ENCODE measurements at regions not wholly inside any gene's neighbourhood (a gene's known extent, or its start where the extent isn't known, plus 50 kb on each side); places are given as distances from the start of the nearest gene placed in this dataset.
"Not testable (repeated sequence)": the region's sequence is repeated elsewhere in the genome, so short reads cannot be mapped to it uniquely, and the experiment has no call there.

DNA sequence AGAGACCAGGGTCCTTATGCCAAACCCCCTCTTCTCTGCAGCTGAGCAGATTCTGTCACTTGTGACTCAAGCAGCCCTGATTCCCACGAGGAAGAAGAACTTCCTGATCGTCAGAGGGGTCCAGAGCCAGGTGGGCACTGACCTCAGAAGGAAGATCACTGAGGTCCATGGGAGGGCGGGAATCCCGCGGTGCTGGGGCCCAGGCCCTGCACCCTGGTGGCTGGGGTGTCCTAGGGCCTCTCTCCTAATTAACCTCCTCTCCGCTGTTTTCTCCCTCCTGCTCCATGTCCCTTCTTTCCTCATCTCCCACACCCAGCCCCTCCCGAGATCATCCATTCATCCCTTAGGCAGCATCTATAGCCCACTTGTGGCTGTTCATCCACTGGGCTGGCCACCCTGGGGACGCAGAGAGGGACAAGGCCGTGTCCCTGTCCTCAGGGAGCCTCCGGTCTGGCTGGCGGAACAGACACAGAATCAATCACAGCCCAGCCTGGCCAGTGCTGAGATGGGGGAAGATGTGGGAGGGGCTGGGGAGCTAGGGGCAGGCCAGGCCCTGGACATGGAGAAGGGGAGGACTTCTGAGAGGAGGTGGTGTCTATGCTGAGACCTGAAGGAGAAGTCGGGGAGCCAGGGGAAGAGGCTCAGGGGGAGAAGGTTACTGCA, 638.3 kb downstream of the MATN1 start:
- H3K4me3 ChIP-seq (ENCODE audit: low read depth, low read length) = no peak overlapping the region

DNA sequence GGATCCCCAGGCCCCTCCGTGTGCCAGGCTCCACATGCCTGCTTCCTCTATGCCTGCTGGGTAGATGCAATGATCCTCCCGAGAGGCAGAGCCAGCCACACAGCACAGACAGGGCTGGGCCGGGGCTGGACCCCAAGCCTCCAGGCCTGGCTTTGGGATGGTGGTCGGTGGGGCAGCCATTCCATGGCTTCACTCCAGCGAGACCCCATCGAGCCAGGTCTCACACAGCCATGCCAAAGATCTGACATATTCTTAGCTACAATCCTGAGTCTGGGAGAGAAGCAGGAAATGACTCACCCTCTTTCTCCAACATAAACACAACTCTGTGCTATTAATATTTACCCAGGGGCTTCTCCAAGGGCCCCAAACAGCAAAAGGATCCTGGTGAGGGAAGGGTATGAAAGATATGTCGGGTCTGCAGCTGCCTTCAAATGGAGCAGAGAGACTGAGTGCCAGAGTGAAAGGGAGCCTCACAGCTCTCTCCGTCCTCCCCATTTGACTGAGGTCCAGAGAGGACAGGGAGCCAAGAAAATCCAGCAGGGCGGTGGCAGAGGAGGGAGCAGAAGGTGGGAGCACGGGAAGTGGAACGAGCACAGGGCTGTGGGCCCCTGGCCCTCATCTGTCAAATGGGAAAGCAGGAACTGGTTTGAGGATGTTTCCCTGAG, 639.5 kb downstream of the MATN1 start:
- H3K4me3 ChIP-seq (ENCODE audit: low read depth, low read length) = no peak overlapping the region

DNA sequence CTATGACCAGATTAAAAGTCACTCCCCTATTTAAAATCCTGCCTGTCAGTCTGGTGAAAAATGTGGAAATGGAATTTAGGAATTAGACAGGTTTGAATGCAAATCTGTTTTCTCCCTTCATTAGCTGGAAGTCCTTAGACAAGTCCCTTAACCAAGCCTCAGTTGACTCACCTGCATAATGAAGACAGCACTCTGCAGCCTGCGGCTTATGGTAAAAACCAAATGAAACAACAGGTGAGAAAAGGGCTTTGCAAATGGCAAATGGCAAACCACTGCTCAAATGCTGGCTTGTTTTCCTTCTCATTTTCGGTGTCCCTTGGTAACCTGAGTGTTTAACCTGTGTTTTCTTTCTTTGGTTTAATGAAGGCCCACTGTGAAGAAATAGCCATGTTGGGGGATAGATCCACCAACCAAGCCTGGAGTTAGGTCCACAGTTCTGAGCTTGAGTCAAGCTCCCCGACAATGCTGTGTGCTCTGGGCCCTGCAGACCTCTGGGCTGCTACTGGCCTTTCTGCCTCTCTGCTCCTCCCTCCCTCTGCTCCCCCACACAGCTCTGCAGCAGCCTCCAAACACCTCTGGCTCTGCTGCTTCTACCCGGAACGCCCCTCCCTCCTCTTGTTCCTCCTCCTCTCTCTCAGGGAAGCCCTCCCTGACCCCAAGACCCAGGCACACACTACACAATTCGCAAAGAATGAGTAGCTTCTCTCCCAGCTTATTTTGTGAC, 641.8 kb downstream of the MATN1 start:
- no peak overlapping the region for H3K4me3 ChIP-seq (ENCODE audit: low read depth, low read length)

DNA sequence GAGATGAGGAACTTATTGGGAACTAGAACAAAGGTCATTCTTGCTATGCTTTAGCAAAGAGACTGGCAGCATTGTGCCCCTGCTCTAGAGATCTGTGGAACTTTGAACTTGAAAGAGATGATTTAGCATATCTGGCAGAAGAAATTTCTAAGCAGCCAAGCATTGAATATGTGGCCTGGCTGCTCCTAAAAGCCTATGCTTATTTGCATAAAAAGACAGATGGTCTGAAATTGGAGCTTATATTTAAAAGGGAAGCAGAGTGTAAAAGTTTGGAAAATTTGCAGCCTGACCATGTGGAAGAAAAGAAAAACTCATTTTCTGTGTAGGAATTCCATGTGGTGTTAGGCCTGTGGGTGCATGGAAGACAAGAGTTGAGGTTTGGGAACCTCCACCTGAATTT, 647.5 kb downstream of the MATN1 start:
- not testable (repeated sequence) for H3K4me3 ChIP-seq (ENCODE audit: low read depth, low read length)

DNA sequence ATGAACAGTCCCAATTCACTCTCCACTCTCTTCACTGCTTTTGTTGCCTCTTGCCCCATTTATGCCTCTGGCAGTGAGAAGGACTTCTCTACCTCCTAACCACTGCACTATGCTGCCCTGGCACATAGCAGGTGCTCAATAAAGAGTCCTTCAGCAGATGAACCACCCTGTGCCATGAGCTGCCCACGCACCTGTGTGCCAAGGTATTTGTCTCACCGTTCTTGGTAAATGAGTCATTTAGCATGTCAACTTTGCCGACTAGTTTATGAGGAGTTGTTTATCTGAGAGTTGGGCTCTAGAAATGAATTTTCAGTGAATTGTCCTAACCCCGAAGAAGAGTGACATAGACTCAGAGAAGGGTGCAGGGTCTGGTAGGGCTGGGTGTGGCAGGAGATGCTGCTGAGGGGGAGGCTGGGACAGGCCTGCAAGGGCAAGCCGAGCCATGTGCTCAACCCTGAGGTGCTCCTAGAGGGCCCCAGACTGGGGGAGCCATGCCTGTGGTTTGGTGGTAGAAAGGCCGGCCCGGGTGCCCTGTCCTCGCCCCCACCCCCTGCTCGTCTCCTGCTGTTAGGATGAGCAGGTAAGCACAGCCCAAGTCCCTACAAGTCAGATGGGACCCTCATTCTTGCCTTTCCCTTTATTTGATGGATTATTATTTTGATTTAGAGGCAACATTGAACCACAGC, 654.5 kb downstream of the MATN1 start:
- H3K4me3 ChIP-seq (ENCODE audit: low read depth, low read length) = no peak overlapping the region

DNA sequence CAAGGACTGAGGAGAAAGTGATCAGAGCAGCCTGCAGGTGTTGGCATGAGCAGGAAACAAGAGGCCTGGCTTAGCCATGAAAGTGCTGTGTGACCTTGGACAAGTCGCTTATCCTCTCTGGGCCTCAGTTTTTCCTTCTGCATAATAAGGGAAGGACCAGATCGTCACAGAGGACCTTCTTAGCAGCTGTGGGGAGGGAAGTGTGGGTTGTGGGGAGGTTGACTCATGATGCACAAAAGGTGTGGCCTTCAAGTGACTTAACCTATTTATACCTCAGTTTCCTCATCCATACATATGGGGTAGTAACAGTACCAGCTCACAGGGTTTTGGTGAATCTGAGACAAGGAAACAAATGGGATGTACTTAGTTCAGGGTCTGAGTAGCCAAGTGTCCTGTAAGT, 658.8 kb downstream of the MATN1 start:
- H3K4me3 ChIP-seq (ENCODE audit: low read depth, low read length) = no peak overlapping the region

DNA sequence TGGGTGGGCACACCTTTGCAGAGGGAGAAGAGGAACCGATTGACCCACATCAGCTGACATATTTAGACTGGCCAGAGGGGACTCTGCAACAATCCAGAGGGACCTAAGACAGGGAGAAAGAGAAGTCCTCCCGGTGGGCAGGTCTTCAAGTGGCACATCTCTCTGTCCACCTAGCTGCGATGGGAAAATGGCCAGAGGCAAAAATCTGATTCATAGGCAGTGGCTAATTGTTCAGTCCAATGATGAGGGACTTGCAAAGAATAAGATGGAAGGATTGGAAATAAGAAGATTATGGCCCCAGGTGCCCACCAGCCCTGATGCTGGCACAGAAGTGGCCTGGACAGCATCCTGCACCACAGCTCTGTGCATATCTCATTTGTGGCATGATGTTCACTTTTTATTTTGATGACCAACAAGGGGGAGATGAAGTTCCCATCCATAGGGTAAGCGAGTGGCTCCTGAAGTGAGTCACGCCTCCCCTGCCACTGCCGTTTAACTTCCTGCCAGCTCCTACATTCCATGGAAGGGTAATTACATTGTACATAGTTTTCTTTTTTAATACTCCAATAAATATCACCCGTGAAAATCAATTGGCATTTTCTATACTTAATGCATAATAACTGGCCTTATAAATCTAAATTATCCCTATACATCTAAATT, 659.6 kb downstream of the MATN1 start:
- no peak overlapping the region for H3K4me3 ChIP-seq (ENCODE audit: low read depth, low read length)

DNA sequence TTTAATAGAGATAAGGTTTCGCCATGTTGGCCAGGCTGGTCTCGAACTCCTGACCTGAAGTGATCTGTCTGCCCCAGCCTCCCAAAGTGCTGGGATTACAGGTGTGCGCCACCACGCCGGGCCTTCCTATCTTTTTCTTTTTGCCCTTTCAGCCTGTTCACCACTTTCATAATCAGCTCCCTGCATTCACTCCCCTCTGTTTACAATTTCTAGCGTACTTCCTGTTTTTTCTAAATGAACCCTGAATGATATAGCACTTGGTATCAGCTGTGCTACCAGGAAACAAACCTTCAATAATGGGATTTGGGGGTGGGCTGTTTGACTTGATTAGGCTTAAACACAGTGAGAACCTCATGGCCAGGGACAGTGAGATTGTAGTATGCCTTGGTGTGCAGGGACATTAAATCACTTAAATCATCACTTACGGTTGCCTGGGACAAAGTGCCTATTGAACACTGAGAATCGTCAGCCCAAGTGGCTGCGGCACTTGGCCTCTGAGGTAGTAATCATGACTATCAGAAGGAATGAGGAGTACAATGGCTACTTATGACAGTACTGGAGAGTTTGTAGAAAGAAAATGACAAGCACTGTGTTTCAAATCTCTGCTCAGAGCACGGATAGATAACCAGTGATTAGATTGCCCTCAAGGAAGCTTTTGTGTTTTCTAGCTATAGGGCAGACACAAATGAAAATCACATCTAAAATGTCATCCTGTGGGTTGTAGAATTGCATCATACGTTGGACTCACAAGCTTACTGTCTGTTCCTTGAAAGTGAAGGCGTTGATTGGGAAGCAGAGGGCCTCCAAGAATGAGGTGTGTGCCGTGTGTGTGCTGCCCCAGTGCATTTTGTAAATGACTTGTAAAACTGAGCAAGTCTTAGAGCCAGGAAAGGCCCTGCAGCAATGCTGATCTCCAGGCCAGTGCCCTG, 661.8 kb downstream of the MATN1 start:
- no peak overlapping the region for H3K4me3 ChIP-seq (ENCODE audit: low read depth, low read length)

DNA sequence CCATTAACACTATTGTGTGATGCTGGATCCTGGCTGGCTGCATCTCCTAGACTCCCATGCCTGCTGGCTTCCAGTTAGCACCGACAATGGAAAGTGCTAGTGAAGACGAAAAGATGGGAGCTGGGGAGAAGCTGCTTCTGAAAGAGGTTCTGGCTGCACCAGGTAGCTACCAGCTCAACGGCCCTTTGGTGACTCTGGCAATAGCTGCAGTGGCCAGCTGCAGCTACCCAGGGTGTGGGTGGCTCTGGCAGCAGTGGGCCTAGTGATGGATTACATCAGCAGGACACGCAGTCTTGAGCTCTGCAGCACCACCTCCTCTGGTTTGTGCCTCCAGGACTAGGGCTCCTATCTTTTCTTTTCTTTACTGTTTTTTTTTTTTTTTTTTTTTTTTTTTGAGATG, 662.6 kb downstream of the MATN1 start:
- no peak overlapping the region for H3K4me3 ChIP-seq (ENCODE audit: low read depth, low read length)

DNA sequence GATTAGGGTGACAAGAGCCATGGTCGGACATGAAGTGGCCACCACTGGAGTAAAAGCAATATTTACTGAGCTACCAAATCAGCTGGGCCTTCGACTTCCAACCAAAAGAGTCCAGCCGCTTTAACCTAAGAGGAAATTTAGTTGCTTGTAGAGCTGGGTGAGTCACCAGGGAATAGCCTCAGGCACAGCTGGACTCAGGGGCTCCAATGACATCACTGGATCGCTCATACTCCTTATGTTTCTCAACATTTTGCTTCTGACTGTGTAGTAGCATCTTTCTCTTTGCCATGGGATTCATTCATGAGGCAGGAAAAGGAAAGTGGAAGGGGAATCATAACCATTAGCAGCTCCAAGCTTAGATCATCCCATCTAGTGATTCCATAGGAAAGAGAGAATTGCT, 664.4 kb downstream of the MATN1 start:
- no peak overlapping the region for H3K4me3 ChIP-seq (ENCODE audit: low read depth, low read length)

DNA sequence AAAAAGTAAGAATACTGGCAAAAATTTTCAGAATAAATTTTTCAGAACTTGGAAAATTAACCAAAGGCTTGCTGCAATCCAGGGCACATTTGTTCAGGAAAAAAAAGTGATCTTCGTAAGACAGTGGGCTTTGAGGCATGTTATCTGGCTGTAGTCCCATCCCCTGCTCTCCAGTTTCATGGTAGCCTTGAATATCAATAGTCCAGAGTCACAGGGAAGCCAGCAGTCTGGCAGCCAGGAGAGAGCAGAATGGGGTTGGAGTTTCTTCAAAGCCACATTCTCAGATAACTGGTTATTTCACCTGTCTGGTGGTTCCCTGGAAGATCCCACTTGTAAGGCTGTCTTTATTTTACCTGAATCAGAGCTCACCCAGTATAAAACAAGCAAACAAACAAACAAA, 669.3 kb downstream of the MATN1 start:
- H3K4me3 ChIP-seq (ENCODE audit: low read depth, low read length) = no peak overlapping the region

DNA sequence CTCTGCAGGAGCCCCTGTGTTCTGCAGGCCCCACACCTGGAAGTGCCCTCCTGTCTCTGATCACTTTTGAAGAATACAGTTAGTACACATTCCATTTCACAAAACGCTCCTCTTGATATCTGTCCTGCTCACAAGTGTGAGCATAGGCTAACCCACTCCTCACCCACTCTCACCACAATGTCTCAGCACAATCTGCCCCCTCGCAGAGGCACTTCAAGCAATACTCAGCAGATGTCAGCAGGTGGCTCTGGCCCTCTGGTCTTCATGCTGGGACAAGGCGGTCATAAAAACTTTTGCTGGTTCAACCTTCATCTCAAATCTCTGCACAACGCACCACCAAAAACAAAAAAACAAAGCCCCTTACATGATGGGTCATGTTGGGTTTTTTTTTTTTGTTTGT, 671.2 kb downstream of the MATN1 start:
- H3K4me3 ChIP-seq (ENCODE audit: low read depth, low read length) = no peak overlapping the region

DNA sequence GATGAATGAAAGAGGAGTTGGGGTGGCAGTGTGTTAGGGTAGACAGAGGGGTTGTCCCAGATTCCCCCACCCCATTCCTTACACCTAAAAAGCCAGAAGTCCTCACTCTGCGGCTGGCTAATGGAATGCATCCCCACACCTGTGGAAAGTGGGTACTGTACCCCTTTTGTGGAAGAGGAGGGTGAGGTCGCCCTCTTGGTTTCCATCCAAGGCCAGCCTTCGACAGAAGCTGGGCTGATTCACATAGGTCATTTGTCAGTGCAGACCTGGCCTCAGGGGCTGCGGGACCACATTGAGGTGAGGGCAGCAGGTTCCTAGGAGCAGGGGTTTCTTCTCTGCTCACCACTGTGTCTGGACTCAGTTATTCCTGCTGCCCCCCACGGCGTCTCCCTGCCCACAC, 671.6 kb downstream of the MATN1 start:
- H3K4me3 ChIP-seq (ENCODE audit: low read depth, low read length) = no peak overlapping the region

DNA sequence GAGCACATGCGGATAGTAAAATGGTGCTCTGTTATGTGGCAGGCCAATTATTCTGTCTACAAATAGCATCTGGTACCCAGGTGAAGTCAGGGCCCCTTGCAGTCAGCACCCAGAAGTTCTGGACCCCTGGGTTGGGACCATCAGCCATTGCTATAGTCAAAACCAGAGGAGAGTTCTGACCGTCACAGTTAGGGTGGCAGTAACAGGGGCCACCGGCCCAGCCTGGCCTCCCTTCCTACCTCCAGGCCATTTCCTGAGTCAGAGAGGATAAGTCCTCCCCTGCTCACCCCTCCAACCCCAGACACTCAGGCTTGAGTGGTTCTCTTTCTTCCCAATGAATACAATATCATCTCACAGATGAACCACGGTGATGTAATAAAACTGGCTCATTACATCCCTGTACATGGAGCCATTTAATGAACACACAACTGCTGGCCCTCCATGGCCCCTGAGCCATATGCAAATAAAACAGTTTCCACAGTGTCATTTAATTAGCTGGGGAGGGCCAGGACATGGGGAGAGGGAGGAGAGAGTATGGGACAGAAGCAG, 673.6 kb downstream of the MATN1 start:
- H3K4me3 ChIP-seq (ENCODE audit: low read depth, low read length) = no peak overlapping the region

DNA sequence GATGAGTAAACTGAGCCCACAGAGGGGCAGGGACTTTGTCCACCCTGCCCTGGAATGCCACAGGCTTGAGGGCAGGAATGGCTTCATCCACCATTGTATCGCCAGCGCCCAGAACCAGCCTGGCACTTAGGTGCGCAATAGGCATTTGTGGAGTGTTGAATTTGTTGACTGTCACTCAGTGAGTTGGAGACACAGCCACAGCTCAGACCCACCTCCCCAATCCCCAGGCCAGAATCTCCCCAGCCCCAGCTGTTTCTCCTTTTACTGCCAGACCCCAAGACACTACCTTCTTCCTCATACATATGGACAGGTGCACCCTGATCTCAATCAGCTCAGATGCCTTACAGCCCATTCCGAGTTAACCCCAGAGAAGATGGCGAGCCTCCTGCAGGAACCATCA, 674.5 kb downstream of the MATN1 start:
- no peak overlapping the region for H3K4me3 ChIP-seq (ENCODE audit: low read depth, low read length)

DNA sequence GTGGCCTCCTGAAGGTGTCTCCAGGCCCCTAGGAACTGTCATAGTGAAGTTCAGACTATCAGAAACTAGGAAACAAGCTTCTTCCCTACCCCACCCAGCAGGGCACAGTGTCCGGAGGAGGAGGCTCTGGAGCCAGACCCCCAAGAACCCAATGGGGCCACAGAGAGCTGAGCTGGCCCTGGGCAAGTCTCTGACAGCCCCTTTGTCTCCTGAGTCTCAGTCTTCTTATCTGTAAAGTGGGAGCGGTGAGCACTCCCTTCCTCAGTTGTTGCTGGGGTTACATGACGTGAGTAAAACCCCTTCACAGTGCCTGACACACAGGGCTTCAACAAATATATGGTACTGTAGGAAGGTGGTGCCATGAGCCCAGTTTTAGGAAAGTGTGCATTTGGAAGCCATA, 675.8 kb downstream of the MATN1 start:
- H3K4me3 ChIP-seq (ENCODE audit: low read depth, low read length) = no peak overlapping the region

DNA sequence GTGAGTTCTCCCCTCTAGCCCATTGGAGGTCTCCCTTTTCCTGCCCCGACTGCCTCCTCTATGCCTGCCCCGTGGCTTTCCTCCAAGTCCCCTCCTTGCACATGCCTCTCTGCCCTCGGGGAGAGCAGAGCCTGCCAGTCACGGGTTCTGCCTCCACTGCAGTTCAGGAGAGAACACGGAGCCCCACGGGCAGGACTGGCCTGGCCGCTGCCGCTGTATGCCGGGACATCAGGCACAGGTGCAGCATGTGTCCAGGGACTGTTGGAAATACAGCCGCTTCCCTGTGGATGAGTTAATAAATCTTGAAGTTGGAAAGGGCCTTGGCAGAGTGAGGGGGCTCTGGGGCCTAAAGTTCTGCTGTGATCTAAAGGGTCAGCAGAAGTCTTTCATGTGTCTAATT, 676.6 kb downstream of the MATN1 start:
- no peak overlapping the region for H3K4me3 ChIP-seq (ENCODE audit: low read depth, low read length)

DNA sequence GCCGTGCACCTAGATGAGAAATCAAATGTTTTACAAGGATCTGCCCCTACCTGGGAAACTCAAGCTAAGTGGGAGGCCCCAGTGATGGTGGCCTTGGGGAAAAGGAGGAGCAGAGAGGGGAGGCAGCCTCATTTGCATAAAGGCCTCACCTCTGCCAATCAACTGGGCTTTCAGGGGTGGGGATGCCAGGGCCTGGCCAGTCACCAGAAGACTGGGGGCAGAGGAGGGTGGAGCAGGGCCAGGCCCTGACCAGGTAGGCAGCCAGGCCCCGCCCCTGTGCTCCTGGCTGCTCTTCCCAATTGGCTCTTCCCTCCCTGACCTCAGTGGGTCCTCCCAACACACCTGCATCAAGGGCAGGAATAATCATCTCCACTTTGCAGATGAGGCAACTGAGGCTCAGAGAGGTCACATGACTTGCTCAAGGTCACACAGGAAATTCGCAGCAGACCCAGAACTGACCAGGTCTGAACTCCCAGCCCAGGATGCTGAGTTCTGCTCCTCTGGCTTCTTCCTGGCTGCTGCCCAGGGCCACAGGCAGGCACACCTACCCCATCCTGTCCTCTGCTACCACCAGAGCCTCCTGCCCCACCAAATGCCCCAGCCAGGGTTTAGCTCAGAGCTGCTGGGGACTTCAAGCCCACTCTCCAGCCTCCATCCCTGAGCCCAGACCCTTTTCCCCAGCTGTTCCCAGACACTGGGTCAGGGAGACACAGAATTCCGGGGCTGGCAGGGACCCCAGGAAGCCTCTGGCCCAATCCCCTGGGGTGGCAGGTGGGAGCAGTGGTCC, 677.9 kb downstream of the MATN1 start:
- no peak overlapping the region for H3K4me3 ChIP-seq (ENCODE audit: low read depth, low read length)

DNA sequence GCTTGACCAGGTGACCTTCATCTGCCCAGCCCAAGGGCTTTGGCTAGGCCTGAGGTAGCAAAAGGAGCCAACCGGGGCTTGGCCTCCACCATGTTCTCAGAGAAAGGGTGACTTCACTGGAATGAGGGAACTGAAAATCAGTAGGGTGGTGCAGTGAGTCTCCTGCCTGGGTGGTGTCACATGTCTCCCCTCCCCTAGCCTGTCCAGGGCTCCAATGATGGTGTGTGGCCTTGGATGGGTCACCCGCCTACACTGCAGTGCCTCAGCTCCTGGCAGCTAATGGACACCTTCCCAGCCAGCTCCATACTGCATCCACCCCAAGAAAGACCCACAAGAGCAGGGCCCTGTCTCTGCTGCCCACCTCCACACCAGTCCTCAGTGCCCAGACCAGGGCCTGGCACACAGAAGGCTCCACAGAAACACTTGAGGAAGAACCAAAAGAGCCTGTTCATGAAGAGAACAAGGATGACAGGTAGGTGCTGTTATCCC, 678.7 kb downstream of the MATN1 start:
- no peak overlapping the region for H3K4me3 ChIP-seq (ENCODE audit: low read depth, low read length)

Data from iPS-11a (cell line).